DND-41 (cell line): ENCODE measurements at regions not wholly inside any gene's neighbourhood (a gene's known extent, or its start where the extent isn't known, plus 50 kb on each side); places are given as distances from the start of the nearest gene placed in this dataset.

Source experiments
- CTCF ChIP-seq: IDR thresholded peaks from 2 replicates; pipeline ENCODE4 v1.5.1; 2012; ENCODE audit warnings: borderline replicate concordance, low read length, moderate library complexity, mild to moderate bottlenecking; ENCODE audit not compliant: poor library complexity, severe bottlenecking; ENCODE audit errors: extremely low read depth
- EZH2 ChIP-seq: IDR thresholded peaks from 3 replicates; pipeline ENCODE4 v1.6.1; 2012; ENCODE audit warnings: borderline replicate concordance, low read depth, mild to moderate bottlenecking, moderate library complexity, low read length, inconsistent platforms; ENCODE audit not compliant: severe bottlenecking

- TF ChIP-seq CTCF (no peak), EZH2 (no peak)
These were observed 141.2 kb downstream of the DHX35 start for GRCh38 chr20:39103305-39103704.
